ENCODE measurements at regions not wholly inside any gene's neighbourhood (a gene's known extent, or its start where the extent isn't known, plus 50 kb on each side); places are given as distances from the start of the nearest gene placed in this dataset.

- TF ChIP-seq CTCF (IDR thresholded peaks at IDR 0.05; ENCODE audit: insufficient read depth, low read length, poor library complexity, severe bottlenecking) (no peak), EZH2phosphoT487 (conservative IDR thresholded peaks at IDR 0.05; ENCODE audit: low read length) (no peak)
Observed at GRCh38 chr2:57760381-57760801, 286.2 kb upstream of the VRK2 start.

All from SU-DHL-6 (cell line).